ENCODE measurements at regions not wholly inside any gene's neighbourhood (a gene's known extent, or its start where the extent isn't known, plus 50 kb on each side); places are given as distances from the start of the nearest gene placed in this dataset.

DNA sequence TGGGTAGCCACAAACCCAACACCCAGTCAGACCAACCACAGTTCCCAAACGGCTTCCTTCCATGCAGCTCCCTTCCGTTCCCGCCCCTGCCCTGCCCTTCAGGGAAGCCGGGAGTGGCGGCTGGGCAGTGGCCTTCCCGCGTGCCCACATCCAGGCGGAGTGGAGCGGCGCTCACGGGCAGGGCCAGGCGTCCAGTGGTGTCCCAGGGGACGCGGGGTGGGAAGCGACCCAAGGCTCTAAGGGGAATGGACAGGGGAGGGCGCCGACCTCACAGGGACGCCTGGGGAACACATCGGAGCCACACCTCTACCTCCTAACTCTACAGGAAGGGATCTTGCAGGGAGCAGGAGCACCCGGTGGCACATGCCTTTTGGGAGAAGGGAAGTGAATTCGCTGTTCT, 225.9 kb upstream of the MGAT5 start:
- Histone ChIP-seq H3K27ac (ENCODE audit: low read depth, low read length) (no peak overlapping the region), H3K4me1 (ENCODE audit: control insufficient read depth in 1 of 2, insufficient read depth in 2 of 2, low read length in 2 of 2) (no peaks in the 10 kb centered on the region), H3K4me3 (replicated peaks in 1 of 2; ENCODE audit: low read depth in 1 of 2, low read length in 2 of 2) (no peak overlapping the region), H3K9me3 (ENCODE audit: control insufficient read depth in 1 of 2, insufficient read depth in 1 of 2, low read depth in 1 of 2, low read length in 2 of 2) (no peaks in the 10 kb centered on the region), H3K27me3 (ENCODE audit: insufficient read depth, low read length) (peaks cover 18% of the 10 kb centered on the region; the same call in 1 of the 2 replicates), H3K79me2 (ENCODE audit: insufficient read depth, low read length) (no peaks in the 10 kb centered on the region), H3K36me3 (ENCODE audit: control insufficient read depth in 1 of 2, insufficient read depth in 2 of 2, low read length in 2 of 2) (no peaks in the 10 kb centered on the region), H3K4me2 (ENCODE audit: low read length) (no peak overlapping the region), H3K9ac (ENCODE audit: low read length) (no peak overlapping the region), H2AFZ (ENCODE audit: low read depth, low read length, poor library complexity, severe bottlenecking) (no peak overlapping the region), H3K9me2 (ENCODE audit: insufficient read depth) (no peaks in the 10 kb centered on the region), H4K20me1 (ENCODE audit: insufficient read depth) (no peaks in the 10 kb centered on the region)
- TF ChIP-seq, protein P1, sequence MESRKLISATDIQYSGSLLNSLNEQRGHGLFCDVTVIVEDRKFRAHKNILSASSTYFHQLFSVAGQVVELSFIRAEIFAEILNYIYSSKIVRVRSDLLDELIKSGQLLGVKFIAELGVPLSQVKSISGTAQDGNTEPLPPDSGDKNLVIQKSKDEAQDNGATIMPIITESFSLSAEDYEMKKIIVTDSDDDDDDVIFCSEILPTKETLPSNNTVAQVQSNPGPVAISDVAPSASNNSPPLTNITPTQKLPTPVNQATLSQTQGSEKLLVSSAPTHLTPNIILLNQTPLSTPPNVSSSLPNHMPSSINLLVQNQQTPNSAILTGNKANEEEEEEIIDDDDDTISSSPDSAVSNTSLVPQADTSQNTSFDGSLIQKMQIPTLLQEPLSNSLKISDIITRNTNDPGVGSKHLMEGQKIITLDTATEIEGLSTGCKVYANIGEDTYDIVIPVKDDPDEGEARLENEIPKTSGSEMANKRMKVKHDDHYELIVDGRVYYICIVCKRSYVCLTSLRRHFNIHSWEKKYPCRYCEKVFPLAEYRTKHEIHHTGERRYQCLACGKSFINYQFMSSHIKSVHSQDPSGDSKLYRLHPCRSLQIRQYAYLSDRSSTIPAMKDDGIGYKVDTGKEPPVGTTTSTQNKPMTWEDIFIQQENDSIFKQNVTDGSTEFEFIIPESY (IDR thresholded peaks at IDR 0.05; ENCODE audit: extremely low read depth, insufficient replicate concordance, low read length), result no peak
- TF ChIP-seq SRF (IDR thresholded peaks at IDR 0.05; ENCODE audit: low read depth), result no peak
- intact Hi-C loops (cut with micrococcal nuclease), result no loop called here
- ATAC-seq (no peak), DNase-seq (ENCODE audit: low read depth, low spot score) (no peak)
- no TSS peak for BruUV-seq (replicated peaks)
- POLR2A ChIA-PET, result no interaction called here
- CTCF ChIA-PET, result no interaction called here
- RAD21 ChIA-PET (ENCODE audit: low non-redundant PET in 1 of 2, low total read pairs in 2 of 2, uncharacterized antibody in 2 of 2, unreplicated experiment in 2 of 2), result no interaction called here

DNA sequence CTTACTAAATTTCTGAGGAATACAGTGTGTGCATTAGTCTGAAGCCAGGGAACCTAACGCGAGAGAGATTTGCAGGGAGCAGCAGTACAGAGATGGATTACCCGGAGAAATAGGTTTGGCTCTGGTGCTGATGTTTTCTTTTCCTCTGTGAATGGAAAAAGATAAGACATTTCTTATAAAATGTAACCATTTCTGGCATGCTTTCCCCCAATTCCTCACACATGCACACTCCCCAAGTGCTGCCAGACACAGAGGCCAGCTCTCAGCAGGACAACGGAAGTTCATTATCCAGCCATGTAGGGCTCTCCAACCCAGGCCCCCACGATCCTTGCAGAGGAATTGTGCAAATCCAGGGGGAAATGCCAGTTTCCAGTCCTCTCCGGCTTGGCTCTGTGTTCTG, 224.5 kb upstream of the MGAT5 start:
- CTCF ChIA-PET, result no interaction called here
- ATAC-seq, result no peak

More for the DNA sequence above, 224.5 kb upstream of the MGAT5 start:
- Histone ChIP-seq H3K4me2 (ENCODE audit: low read length) (no peak overlapping the region), H3K4me1 (ENCODE audit: control insufficient read depth in 1 of 2, insufficient read depth in 2 of 2, low read length in 2 of 2) (no peaks in the 10 kb centered on the region), H4K20me1 (ENCODE audit: insufficient read depth) (no peaks in the 10 kb centered on the region), H3K9me2 (ENCODE audit: insufficient read depth) (no peaks in the 10 kb centered on the region), H3K27ac (ENCODE audit: low read depth, low read length) (no peak overlapping the region), H3K79me2 (ENCODE audit: insufficient read depth, low read length) (no peaks in the 10 kb centered on the region), H2AFZ (ENCODE audit: low read depth, low read length, poor library complexity, severe bottlenecking) (no peak overlapping the region), H3K4me3 (replicated peaks in 1 of 2; ENCODE audit: low read depth in 1 of 2, low read length in 2 of 2) (no peak overlapping the region), H3K27me3 (ENCODE audit: insufficient read depth, low read length) (peaks cover 22% of the 10 kb centered on the region; the same call in 1 of the 2 replicates), H3K9me3 (ENCODE audit: control insufficient read depth in 1 of 2, insufficient read depth in 1 of 2, low read depth in 1 of 2, low read length in 2 of 2) (no peaks in the 10 kb centered on the region), H3K9ac (ENCODE audit: low read length) (no peak overlapping the region), H3K36me3 (ENCODE audit: control insufficient read depth in 1 of 2, insufficient read depth in 2 of 2, low read length in 2 of 2) (no peaks in the 10 kb centered on the region)
- intact Hi-C loops (cut with micrococcal nuclease), result no loop called here
- no peak for DNase-seq (ENCODE audit: low read depth, low spot score)
- TF ChIP-seq SRF (IDR thresholded peaks at IDR 0.05; ENCODE audit: low read depth) (no peak), RAD21 (IDR thresholded peaks at IDR 0.05; ENCODE audit: low read depth) (no peak), EZH2 (IDR thresholded peaks at IDR 0.05) (no peak)
- BruUV-seq (replicated peaks), result no TSS peak
- POLR2A ChIA-PET, result no interaction called here
- RAD21 ChIA-PET (ENCODE audit: low non-redundant PET in 1 of 2, low total read pairs in 2 of 2, uncharacterized antibody in 2 of 2, unreplicated experiment in 2 of 2), result no interaction called here
